ENCODE measurements at regions not wholly inside any gene's neighbourhood (a gene's known extent, or its start where the extent isn't known, plus 50 kb on each side); places are given as distances from the start of the nearest gene placed in this dataset.

GRCh38 chr12:132408626-132409494, 79.5 kb upstream of the GALNT9 start:
- TF ChIP-seq CTCF (conservative IDR thresholded peaks at IDR 0.05), result no peak
- Mint-ChIP-seq H3K4me1 (no peaks in the 10 kb centered on the region), H3K27me3 (ENCODE audit: low read depth) (peaks cover 52% of the 10 kb centered on the region), H3K9me3 (peaks cover 0 to 4% of the 10 kb centered on the region in 2 experiments; a peak in 2 of 5 replicates), H3K27ac (peak overlapping the region in 1 of 3 experiments; percentile 89; a peak in 2 of 7 replicates), H3K36me3 (ENCODE audit: insufficient read depth in 1 of 3, low read depth in 3 of 3) (no peaks in the 10 kb centered on the region), H3K4me3 (no peak overlapping the region)
- H4K20me1 ChIP-seq (ENCODE audit: control insufficient read depth, insufficient read depth, insufficient read length), result no peaks in the 10 kb centered on the region
- no peaks in the 10 kb centered on the region for H3K4me1 ChIP-seq (ENCODE audit: insufficient read depth, low read length)
- no peak overlapping the region for H3K9ac ChIP-seq (ENCODE audit: extremely low read depth, insufficient read length, low read length)
- H3K4me2 ChIP-seq (ENCODE audit: insufficient read depth, insufficient read length, low read length), result no peak overlapping the region
- no peak overlapping the region for H2AK5ac ChIP-seq (ENCODE audit: insufficient read length, low read length)
- H4K91ac ChIP-seq (ENCODE audit: insufficient read length, low read depth, low read length), result no peak overlapping the region
- no peaks in the 10 kb centered on the region for H3K23me2 ChIP-seq (ENCODE audit: insufficient read length, low read depth, low read length, poor library complexity, severe bottlenecking)
- H2BK12ac ChIP-seq (ENCODE audit: insufficient read length, low read depth, low read length), result no peak overlapping the region
- no CpG with 5 or more reads among the region's 33 CpGs for WGBS (ENCODE audit: extremely low coverage, insufficient read length, low lambda C conversion rate)
- no peak overlapping the region for H3K23ac ChIP-seq (ENCODE audit: insufficient read length, low read depth, low read length)
- H2BK5ac ChIP-seq (ENCODE audit: insufficient read length, low read length), result no peak overlapping the region
- H2AFZ ChIP-seq (ENCODE audit: low read length), result no peak overlapping the region
- H2BK120ac ChIP-seq (ENCODE audit: low read depth, low read length, poor library complexity, severe bottlenecking), result no peak overlapping the region
- no peaks in the 10 kb centered on the region for H3K9me3 ChIP-seq (ENCODE audit: control insufficient read depth, low read depth, low read length)
- no peak for DNase-seq
- H2BK15ac ChIP-seq (ENCODE audit: low read depth, low read length), result no peak overlapping the region
- H3T11ph ChIP-seq (ENCODE audit: low read length), result no peak overlapping the region
- no peak overlapping the region for H3K27ac ChIP-seq (ENCODE audit: insufficient read length, low read depth, low read length)
- no peaks in the 10 kb centered on the region for H3K79me2 ChIP-seq (ENCODE audit: insufficient read depth, low read length)
- H3K79me1 ChIP-seq (ENCODE audit: insufficient read depth, low read depth, low read length, poor library complexity, severe bottlenecking), result no peaks in the 10 kb centered on the region
- H3K56ac ChIP-seq (ENCODE audit: insufficient read length, low read depth, low read length), result no peak overlapping the region
- peaks cover 2% of the 10 kb centered on the region; the same call in 1 of the 2 replicates for H3K27me3 ChIP-seq (ENCODE audit: insufficient read depth, low read length)
- H3K4ac ChIP-seq (ENCODE audit: low read depth, low read length), result no peak overlapping the region
- H3K14ac ChIP-seq (ENCODE audit: insufficient read depth, low read length), result no peak overlapping the region; the same call in 1 of the 2 replicates
- H3K18ac ChIP-seq (ENCODE audit: insufficient read length, low read depth, low read length), result no peak overlapping the region
- H4K5ac ChIP-seq (ENCODE audit: insufficient read length, low read depth, low read length), result no peak overlapping the region
- no peak overlapping the region for H2BK20ac ChIP-seq (ENCODE audit: low read depth, low read length, poor library complexity, severe bottlenecking)
- H4K8ac ChIP-seq (replicated peaks; ENCODE audit: insufficient read length, low read depth, low read length), result no peak overlapping the region
